HCT116 (cell line): ENCODE measurements at regions not wholly inside any gene's neighbourhood (a gene's known extent, or its start where the extent isn't known, plus 50 kb on each side); places are given as distances from the start of the nearest gene placed in this dataset.

ENCODE experiments used
- ATAC-seq: fragments of 200-7000 bp; cut with Tn5 transposase; 2 replicates; pipeline ENCODE4 v1.9.1; 2020; ENCODE audit warnings: mild to moderate bottlenecking, moderate library complexity
- BruUV-seq: library from RNA; stranded (reverse); fragments of 400-500 nt; replicated peaks from 2 replicates; lab custom pipeline; 2021; lab: Mats Ljungman, UMichigan
- CTCF ChIA-PET: fragments of 300-600 bp; sonication (Branson Sonifier 250); formaldehyde crosslinking; loops from one replicate; lab custom pipeline; 2021; ENCODE audit warnings: antibody characterized with exemption; lab: Charles Lee
- POLR2A ChIA-PET: fragments of 300-600, 350-600 bp; sonication (Branson Sonifier 250); formaldehyde crosslinking; loops from one replicate; lab custom pipeline; 2021; ENCODE audit warnings: antibody characterized with exemption; lab: Charles Lee
- RAD21 ChIA-PET, 2 experiments: fragments of 300-600 bp; sonication (Branson Sonifier 250); formaldehyde crosslinking; loops; one replicate each; lab custom pipeline; 2023; ENCODE audit warnings: low total read pairs in 2 of 2; ENCODE audit not compliant: uncharacterized antibody in 2 of 2, unreplicated experiment in 2 of 2, low non-redundant PET in 1 of 2; lab: Charles Lee
- DNase-seq: peaks from one replicate; pipeline ENCODE4 v3.0.0-alpha.2; 2010; ENCODE audit warnings: low read depth, low spot score
- H2AFZ ChIP-seq: fragments of 200-600 bp; shearing (Covaris generic), sonication (generic); 2 replicates; pipeline ENCODE4 v1.6.1; 2017; ENCODE audit warnings: low read depth, mixed run types, mixed read lengths, antibody characterized with exemption, low read length; ENCODE audit not compliant: poor library complexity, severe bottlenecking
- H3K27ac ChIP-seq: 2 replicates; pipeline ENCODE4 v1.5.1; 2012; ENCODE audit warnings: low read depth, low read length
- H3K27me3 ChIP-seq: fragments of 200-600 bp; sonication (generic); 2 replicates; pipeline ENCODE4 v1.6.1; 2016; ENCODE audit warnings: mixed run types, low read length, mixed read lengths; ENCODE audit not compliant: insufficient read depth
- H3K36me3 ChIP-seq, 2 experiments: fragments of 200-500 bp in 1 of 2; fragments of 200-600 bp in 1 of 2; sonication (Bioruptor generic) in 1 of 2; sonication (generic) in 1 of 2; 2 replicates each; pipeline versions ENCODE4 v1.5.1 to v1.6.1; 2014 to 2016; ENCODE audit warnings: low read length in 2 of 2, inconsistent platforms in 1 of 2, mixed read lengths in 1 of 2, mixed run types in 1 of 2; ENCODE audit not compliant: insufficient read depth in 2 of 2, control insufficient read depth in 1 of 2
- H3K4me1 ChIP-seq, 2 experiments: fragments of 200-600 bp in 1 of 2; sonication (generic) in 1 of 2; 2 replicates each; pipeline versions ENCODE4 v1.5.1 to v1.6.1; 2012 to 2017; ENCODE audit warnings: low read length in 2 of 2, inconsistent platforms in 1 of 2, mild to moderate bottlenecking in 1 of 2, mixed read lengths in 1 of 2, mixed run types in 1 of 2, moderate library complexity in 1 of 2; ENCODE audit not compliant: insufficient read depth in 2 of 2, control insufficient read depth in 1 of 2
- H3K4me2 ChIP-seq: fragments of 200-600 bp; sonication (generic); 2 replicates; pipeline ENCODE4 v1.6.1; 2017; ENCODE audit warnings: mixed run types, low read length, mixed read lengths
- H3K4me3 ChIP-seq, 2 experiments: fragments of 200-600 bp in 1 of 2; sonication (generic) in 1 of 2; replicated peaks in 1 of 2; 2 replicates each; pipeline ENCODE4 v1.5.1; 2011 to 2016; ENCODE audit warnings: low read length in 2 of 2, control low read depth in 1 of 2, low read depth in 1 of 2, mild to moderate bottlenecking in 1 of 2, mixed read lengths in 1 of 2, mixed run types in 1 of 2
- H3K79me2 ChIP-seq: fragments of 200-600 bp; sonication (generic); 2 replicates; pipeline ENCODE4 v1.6.1; 2017; ENCODE audit warnings: mild to moderate bottlenecking, mixed run types, low read length, moderate library complexity, mixed read lengths; ENCODE audit not compliant: insufficient read depth
- H3K9ac ChIP-seq: fragments of 200-600 bp; sonication (generic); 2 replicates; pipeline ENCODE4 v1.6.1; 2016; ENCODE audit warnings: low read length, mixed read lengths
- H3K9me2 ChIP-seq: fragments of 200-600 bp; sonication (generic), shearing (Covaris generic); 2 replicates; pipeline ENCODE4 v1.6.1; 2017; ENCODE audit warnings: mixed run types, mild to moderate bottlenecking, moderate library complexity; ENCODE audit not compliant: insufficient read depth
- H3K9me3 ChIP-seq, 2 experiments: fragments of 200-500 bp in 1 of 2; fragments of 200-600 bp in 1 of 2; sonication (Bioruptor generic) in 1 of 2; sonication (generic) in 1 of 2; 2 replicates each; pipeline ENCODE4 v1.6.1; 2014 to 2017; ENCODE audit warnings: low read length in 2 of 2, mixed read lengths in 2 of 2, inconsistent platforms in 1 of 2, low read depth in 1 of 2, mild to moderate bottlenecking in 1 of 2, mixed run types in 1 of 2, moderate library complexity in 1 of 2; ENCODE audit not compliant: control insufficient read depth in 1 of 2, insufficient read depth in 1 of 2
- H4K20me1 ChIP-seq: fragments of 200-600 bp; sonication (generic), shearing (Covaris generic); 2 replicates; pipeline ENCODE4 v1.6.1; 2017; ENCODE audit warnings: mixed run types, mild to moderate bottlenecking, moderate library complexity; ENCODE audit not compliant: insufficient read depth
- ATF3 ChIP-seq: IDR thresholded peaks from 2 replicates; pipeline ENCODE4 v1.6.1; 2012
- CBX3 ChIP-seq: IDR thresholded peaks from 2 replicates; pipeline ENCODE4 v1.6.1; 2012; ENCODE audit warnings: low read depth
- CEBPB ChIP-seq: IDR thresholded peaks from 2 replicates; pipeline ENCODE4 v1.6.1; 2012; ENCODE audit warnings: low read depth
- CTCF ChIP-seq, 3 experiments: fragments of 200-600 bp in 1 of 3; sonication (generic) in 1 of 3; IDR thresholded peaks in 2 of 3; conservative IDR thresholded peaks in 1 of 3; 2 replicates each; pipeline ENCODE4 v1.5.1; 2012 to 2017; ENCODE audit warnings: low read depth in 2 of 3, low read length in 2 of 3, antibody characterized with exemption in 1 of 3, borderline replicate concordance in 1 of 3, control low read depth in 1 of 3, mild to moderate bottlenecking in 1 of 3, mixed read lengths in 1 of 3, mixed run types in 1 of 3, moderate library complexity in 1 of 3; ENCODE audit not compliant: insufficient read depth in 1 of 3
- EGR1 ChIP-seq: IDR thresholded peaks from 2 replicates; pipeline ENCODE4 v1.6.1; 2012; ENCODE audit warnings: low read depth
- ELF1 ChIP-seq: IDR thresholded peaks from 2 replicates; pipeline ENCODE4 v1.6.1; 2012; ENCODE audit warnings: low read depth, borderline replicate concordance
- EZH2phosphoT487 ChIP-seq: fragments of 200-600 bp; IDR thresholded peaks from 2 replicates; pipeline ENCODE4 v1.6.1; 2018; ENCODE audit warnings: antibody characterized with exemption, borderline replicate concordance
- FOSL1 ChIP-seq: IDR thresholded peaks from 2 replicates; pipeline ENCODE4 v1.6.1; 2012; ENCODE audit warnings: low read depth
- JUND ChIP-seq: IDR thresholded peaks from 2 replicates; pipeline ENCODE4 v1.6.1; 2012
- MAX ChIP-seq: IDR thresholded peaks from 2 replicates; pipeline ENCODE4 v1.6.1; 2012
- POLR2A ChIP-seq: IDR thresholded peaks from 2 replicates; pipeline ENCODE4 v1.7.0; 2011; ENCODE audit warnings: borderline replicate concordance; ENCODE audit not compliant: insufficient read depth, insufficient read length; ENCODE audit errors: extremely low read depth
- RAD21 ChIP-seq: IDR thresholded peaks from 2 replicates; pipeline ENCODE4 v1.6.1; 2012; ENCODE audit warnings: low read depth, mild to moderate bottlenecking
- SIN3A ChIP-seq: IDR thresholded peaks from 2 replicates; pipeline ENCODE4 v1.6.1; 2012; ENCODE audit warnings: low read depth
- SP1 ChIP-seq: IDR thresholded peaks from 2 replicates; pipeline ENCODE4 v1.6.1; 2012; ENCODE audit warnings: low read depth
- SRF ChIP-seq: IDR thresholded peaks from 2 replicates; pipeline ENCODE4 v1.6.1; 2012; ENCODE audit warnings: low read depth
- TCF7L2 ChIP-seq: IDR thresholded peaks from 2 replicates; pipeline ENCODE4 v1.7.0; 2011; ENCODE audit warnings: borderline replicate concordance, inconsistent platforms; ENCODE audit not compliant: insufficient read depth, insufficient read length; ENCODE audit errors: extremely low read depth
- YY1 ChIP-seq: IDR thresholded peaks from 2 replicates; pipeline ENCODE4 v1.6.1; 2011; ENCODE audit warnings: low read length, low read depth, moderate library complexity, mild to moderate bottlenecking; ENCODE audit not compliant: insufficient replicate concordance; ENCODE audit errors: extremely low read depth
- ZBTB33 ChIP-seq: IDR thresholded peaks from 2 replicates; pipeline ENCODE4 v1.6.1; 2011; ENCODE audit warnings: mild to moderate bottlenecking, low read length, moderate library complexity; ENCODE audit not compliant: insufficient replicate concordance; ENCODE audit errors: extremely low read depth
- ZFX ChIP-seq: fragments of 450-650 bp; IDR thresholded peaks from 2 replicates; pipeline ENCODE4 v1.6.1; 2017
- intact Hi-C: fragments of 100-400 bp; cut with micrococcal nuclease; formaldehyde crosslinking; loops from 2 replicates; pipeline ENCODE4 v1.10.0; 2022

- Histone ChIP-seq H3K4me2 (no peak overlapping the region), H3K79me2 (no peaks in the 10 kb centered on the region), H3K27me3 (no peaks in the 10 kb centered on the region), H3K4me3 (no peak overlapping the region), H3K9me2 (no peaks in the 10 kb centered on the region), H2AFZ (no peak overlapping the region), H3K27ac (no peak overlapping the region), H3K36me3 (no peaks in the 10 kb centered on the region), H3K9me3 (no peaks in the 10 kb centered on the region), H3K4me1 (peaks cover 7 to 9% of the 10 kb centered on the region in 2 experiments), H4K20me1 (no peaks in the 10 kb centered on the region), H3K9ac (no peak overlapping the region)
- ChIA-PET CTCF (no interaction called here), POLR2A (no interaction called here), RAD21 (no interaction called here)
- no peak for ATAC-seq
- intact Hi-C loops, result no loop called here
- TF ChIP-seq ELF1 (no peak), SIN3A (no peak), JUND (no peak), MAX (no peak), TCF7L2 (no peak), CBX3 (no peak), ZBTB33 (no peak), ZFX (no peak), SRF (no peak), FOSL1 (no peak), EGR1 (no peak), CEBPB (no peak), CTCF (IDR thresholded peaks at IDR 0.05 in 2 of 3, conservative IDR thresholded peaks at IDR 0.05 in 1 of 3; ENCODE audit: borderline replicate concordance in 1 of 3, insufficient read depth in 1 of 3, low read depth in 2 of 3, low read length in 2 of 3) (no peak), POLR2A (no peak), YY1 (no peak), RAD21 (no peak), ATF3 (no peak), EZH2phosphoT487 (no peak), SP1 (no peak)
- BruUV-seq, result no TSS peak
- DNase-seq, result no peak
Measured at GRCh38 chr14:65208548-65208947, 106.2 kb upstream of the MAX start.
